ENCODE measurements at regions not wholly inside any gene's neighbourhood (a gene's known extent, or its start where the extent isn't known, plus 50 kb on each side); places are given as distances from the start of the nearest gene placed in this dataset.
"Not testable (repeated sequence)": the region's sequence is repeated elsewhere in the genome, so short reads cannot be mapped to it uniquely, and the experiment has no call there.

DNA sequence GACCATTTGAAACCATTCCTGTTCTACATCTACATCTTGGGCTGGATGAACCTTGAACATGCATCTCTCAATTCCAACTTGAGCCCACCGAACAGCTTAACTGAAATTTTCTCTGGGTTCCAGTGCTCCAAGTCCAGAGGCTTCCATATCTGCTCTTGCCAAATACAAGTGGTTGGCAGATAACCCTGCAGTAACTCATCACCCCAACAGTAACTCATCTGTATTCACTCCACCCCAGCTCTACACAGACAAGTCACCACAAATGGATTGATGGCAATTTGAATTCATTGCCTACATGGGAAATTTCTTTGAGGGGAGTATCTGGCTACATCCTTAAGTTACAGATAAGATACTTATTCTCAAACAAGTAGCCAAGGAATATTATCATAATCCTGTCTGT is 502.4 kb upstream of the TNP1 start:
- no peak for DNase-seq

DNA sequence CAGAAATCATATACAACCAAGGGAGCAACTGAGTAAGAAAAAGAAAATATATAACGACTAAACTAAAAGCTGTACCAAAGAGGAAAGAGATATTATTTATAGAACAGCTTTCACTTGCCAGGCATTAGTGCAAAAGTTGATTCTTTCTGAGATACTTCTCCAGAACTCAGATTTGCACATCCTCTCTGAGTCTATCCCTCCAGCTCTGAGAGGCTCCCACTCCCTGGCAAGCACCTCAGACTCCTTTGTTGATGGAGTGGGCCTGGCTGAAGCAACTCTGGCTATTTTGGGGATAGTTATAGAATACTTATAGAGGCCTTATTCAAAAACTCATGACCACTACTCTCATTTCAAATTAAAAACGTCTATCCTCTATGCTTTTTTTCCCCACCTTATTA is 501.6 kb upstream of the TNP1 start:
- no peak for DNase-seq

DNA sequence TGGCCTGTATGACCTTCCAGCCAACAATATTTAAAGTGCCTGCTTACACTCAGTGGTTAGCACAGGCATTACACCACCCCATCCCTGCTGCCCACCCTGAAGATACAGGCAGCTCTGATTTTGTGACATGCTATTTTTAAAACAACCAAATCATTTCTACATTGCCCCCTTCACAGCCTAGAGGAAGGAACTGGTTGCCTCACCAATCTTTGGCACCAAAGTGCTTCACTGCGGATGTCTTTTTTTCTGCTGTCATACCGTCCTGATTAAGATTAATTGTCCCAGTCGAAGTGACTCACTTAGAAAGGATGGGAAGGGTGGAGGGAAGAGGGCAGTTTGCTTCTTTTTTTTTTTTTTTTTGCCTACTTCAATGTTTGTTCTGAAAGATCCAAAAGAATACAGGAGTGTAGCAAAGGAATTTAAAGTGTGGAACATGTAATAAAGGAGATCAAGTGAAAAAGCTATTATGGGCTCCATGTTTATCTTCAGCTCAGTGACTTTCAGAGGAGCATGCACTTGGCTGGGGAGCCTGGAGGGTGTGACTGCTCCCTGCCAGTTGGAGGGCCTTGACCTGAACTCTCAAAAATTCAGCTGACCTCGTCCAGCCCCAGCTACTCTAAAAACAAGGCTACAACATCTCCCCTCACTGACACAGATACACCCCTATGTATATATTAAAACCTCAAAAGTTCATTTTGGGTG is 501.1 kb upstream of the TNP1 start:
- DNase-seq, result no peak

DNA sequence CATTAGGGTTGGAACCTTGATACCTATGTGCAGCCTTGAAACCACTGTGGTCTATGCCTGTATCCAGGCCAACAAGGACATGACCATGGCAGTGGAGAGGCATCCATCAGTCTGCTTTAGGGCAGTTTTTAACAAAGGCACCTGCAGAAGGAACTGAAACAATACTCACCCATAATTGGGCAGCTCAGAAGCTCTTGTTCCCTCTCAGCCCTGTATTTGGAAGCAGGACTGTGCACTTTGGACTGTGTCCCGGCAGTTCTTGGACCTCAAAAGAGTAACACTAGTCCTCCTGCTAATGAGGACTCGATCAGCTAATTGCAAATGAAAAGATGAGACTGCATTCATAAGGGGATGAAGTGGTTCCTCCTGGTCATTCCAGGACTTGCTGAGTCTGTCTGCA is 500.2 kb upstream of the TNP1 start:
- no peak for DNase-seq

DNA sequence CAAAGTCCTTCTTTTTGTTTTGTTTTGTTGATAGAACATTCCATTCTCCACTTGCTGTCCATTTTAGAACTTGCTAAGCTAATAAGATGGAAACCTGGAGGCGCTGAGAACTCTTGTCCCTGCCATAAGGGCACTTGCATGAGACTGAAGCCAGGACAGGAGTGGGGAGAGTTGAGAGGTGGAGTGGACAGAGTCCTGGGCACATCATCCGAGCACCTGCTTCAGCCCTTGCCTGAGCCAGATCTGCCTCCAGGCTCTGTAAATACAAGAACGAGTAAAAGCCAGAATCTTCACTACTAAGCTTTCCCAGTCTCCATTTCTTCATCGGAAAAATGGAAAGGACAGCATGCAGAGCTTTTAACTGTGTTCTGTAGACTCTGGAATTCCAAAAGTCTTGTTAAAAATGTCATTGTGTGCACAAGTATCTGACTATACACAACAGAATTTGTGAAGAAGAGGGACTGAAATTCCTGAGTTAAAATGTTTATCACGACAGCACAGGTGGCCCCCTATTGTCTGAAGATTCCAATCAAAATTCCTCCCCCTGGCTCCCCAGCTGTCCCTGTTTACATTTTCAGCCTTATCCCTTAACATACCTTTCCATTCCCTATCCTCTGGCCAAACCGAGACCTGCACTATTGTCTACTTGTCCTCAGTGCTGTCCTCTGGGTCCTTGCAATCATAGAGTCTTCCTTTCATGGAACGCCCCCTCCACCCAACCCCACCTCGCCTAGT is 498.2 kb upstream of the TNP1 start:
- DNase-seq, result no peak

DNA sequence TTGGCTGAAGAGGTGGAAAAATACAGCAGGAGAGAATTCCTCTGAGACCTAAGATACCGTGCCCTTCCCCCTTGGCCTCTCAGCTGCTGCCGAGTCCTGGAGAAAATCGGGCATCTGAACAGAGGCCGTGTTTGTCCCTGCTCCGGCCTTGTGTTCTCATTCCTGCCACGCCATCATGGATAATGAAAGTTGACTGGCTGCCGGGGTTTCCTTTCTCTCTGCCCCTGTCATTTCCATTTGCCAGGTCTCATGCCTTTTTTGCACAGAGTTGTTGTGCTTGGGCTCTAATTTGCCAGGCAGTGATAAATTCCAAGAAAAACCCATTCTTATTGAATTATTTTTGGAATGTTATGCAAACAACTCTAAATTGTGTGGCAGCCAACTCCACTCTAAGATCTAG is 496.9 kb upstream of the TNP1 start:
- no peak for DNase-seq

DNA sequence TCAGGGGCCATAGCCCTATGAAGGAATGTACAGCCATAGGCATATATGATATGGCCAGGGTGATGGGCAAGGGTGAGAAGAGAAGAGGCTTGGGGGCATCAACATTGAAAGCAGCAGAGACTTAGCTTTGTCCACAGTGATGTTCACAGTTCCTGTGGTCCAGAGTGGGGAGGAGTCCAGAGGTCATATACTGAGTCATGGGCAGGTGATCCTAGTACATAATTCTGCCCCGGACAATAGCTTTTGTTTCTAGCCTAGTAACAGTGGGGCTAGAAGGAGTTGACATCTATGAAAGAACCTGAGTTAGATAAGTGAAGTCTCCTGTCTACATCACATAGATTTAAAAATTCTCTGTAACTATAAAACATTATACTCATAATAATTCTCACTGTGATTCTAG is 496.3 kb upstream of the TNP1 start:
- DNase-seq, result no peak

DNA sequence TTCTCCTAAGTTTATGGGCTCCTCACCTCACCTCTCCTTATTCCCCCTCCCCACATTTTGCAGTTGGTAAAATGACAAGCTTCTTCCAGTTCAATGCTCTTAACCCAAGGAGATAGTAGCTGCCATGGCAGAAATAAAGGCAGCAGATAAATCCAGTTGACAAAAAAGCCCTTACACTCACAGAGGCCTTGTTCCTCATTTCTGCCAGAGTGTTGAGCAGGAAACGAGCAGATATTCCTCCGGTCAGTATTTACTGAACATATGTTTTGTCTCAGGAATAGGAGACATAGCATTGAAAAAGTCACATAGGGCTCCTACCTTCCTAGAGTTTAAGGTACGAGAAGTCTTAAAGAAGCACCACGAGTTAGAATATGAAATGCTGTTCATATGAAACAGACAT is 493.7 kb upstream of the TNP1 start:
- DNase-seq, result no peak

DNA sequence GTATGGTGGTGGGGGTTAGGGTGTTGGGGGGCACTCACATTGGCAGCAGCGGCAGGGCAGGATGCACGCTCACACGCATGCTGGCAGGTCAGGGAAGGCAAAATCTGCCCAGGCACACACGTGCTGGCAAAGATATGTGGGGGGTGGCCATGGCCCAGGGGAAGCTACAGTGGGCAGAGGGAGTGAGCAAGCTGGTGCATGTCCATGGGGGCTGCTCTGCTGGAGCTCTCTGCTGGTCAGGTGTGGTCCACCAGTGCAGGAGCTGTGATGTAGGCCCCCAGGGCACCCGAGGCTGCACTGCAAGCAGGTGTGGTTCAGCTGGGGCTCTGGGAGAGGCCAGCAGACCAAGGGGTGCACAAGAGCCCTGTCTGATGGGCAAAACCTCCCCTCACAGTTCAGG is 491.5 kb upstream of the TNP1 start:
- no peak for DNase-seq

DNA sequence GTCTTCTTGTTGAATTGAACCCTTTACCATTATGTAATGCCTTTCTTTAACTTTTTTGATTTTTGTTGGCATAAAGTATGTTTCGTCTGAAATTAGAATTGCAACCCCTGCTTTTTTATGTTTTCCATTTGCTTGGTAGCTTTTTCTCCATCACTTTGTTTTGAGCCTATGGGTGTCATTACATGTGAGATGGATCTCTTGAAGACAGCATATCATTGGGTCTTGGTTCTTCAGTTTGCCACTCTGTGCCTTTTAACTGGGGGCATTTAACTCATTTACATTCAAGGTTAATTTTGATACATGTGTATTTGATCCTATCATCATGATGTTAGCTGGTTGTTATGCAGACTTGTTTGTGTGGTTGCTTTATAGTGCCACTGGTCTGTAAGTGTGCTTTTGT is 489.4 kb upstream of the TNP1 start:
- DNase-seq, result no peak

DNA sequence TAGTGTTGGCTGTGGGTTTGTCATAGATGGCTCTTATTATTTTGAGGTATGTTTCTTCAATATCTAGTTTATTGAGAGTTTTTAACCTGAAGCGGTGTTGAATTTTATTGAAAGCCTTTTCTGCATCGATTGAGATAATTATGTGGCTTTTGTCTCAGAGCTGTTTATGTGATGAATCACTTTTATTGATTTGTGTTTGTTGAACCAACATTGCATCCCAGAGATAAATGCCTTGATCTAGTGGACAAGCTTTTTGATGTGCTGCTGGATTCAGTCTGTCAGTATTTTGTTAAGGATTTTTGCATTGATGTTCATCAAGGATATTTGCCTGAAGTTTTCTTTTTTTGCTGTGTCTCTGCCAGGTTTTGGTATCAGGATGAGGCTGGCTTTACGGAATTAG is 487.8 kb upstream of the TNP1 start:
- not testable (repeated sequence) for DNase-seq

DNA sequence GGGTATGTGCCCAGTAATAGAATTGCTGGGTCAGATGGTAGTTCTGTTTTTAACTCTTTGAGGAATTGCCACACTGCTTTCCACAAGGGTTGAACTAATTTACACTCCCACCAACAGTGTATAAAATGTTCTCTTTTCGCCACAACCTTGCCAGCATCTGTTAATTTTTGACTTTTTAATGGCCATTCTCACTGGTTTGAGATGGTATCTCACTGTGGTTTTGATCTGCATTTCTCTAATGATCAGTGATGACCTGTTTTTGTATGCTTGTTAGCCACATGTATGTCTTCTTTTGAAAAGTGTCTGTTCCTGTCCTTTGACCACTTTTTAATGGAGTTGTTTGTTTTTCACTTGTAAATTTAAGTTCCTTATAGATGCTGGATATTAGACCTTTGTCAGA is 486.2 kb upstream of the TNP1 start:
- not testable (repeated sequence) for DNase-seq

DNA sequence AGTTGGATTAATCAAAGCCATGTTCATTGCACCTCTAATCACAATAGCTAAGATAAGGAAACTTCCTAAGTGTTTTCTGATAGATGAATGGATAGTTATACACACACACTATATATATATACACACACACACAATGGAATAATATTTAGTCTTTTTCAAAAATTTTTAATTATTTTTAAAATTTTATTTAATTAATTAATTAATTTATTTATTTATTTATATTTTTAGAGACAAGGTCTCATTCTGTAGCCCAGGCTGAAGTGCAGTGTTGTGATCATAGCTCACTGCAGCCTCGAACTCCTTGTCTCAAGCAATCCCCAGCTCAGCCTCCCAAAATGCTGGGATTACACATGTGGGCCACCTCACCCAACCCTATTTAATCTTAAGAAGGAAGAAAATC is 481.0 kb upstream of the TNP1 start:
- DNase-seq, result no peak

DNA sequence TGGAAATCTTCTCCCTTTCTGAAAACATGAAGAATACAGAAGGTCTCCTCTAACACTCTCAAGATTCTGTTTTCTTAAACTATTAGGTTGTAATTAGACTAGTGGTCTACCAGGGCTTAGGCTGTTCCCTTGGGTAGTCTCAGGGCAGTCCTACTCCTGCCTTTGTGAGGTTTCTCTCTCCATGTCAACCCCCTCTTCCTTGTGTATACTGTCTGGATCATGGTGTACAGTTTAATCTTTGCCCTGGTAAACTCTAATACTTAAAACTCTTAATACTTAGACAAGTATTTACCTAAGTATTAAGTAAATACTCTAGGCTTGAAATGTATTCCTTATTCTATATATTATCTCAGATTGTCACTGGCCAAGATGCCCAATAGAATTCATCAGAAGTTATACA is 480.3 kb upstream of the TNP1 start:
- DNase-seq, result no peak

DNA sequence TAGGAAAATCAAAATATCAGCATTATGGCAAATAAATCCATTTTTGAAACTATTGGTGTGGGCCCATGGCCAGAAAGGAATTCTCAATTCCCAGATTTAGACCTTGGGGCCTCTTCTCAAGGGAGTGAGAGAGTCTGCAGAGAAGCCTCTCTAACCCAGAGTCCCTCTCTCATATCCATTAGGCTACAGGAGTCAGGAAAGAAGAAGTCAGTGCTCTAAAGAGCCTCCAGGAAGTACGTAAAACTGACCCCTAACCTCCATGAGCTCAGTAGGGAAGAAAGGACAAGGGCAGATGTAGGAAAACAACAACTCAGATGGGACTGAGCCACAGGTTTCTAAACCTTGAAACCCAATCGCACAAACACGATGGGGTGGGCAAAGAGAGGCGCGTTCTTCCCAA is 479.9 kb upstream of the TNP1 start:
- DNase-seq, result no peak

DNA sequence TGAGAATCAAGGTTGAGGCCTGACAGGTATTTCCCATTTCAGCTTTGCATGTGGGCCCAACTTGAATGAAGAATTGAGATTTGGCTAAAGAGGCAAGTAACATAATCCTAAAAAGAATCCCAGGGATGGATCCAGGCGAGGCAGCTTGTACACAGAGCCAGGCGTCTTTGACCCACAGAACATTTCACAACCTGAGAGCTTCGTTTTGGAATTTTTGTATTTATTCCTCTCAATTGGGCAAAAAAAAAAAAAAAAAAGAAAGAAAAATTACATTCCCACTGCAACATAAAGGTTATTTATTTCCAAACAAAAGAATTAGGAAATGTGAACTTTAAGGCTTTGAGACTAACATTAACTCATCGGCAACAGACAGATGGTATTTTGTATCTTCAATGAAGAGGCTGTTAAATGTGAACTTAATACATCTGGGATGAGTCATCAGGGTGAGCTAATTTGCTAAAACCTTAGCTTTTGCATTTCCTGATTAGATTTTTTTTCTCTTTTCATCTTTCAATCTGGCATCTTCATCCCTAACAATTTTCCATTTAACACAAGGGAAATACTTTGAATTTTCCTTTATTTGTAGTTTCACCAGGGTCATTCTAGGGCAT is 478.5 kb upstream of the TNP1 start:
- DNase-seq, result no peak

DNA sequence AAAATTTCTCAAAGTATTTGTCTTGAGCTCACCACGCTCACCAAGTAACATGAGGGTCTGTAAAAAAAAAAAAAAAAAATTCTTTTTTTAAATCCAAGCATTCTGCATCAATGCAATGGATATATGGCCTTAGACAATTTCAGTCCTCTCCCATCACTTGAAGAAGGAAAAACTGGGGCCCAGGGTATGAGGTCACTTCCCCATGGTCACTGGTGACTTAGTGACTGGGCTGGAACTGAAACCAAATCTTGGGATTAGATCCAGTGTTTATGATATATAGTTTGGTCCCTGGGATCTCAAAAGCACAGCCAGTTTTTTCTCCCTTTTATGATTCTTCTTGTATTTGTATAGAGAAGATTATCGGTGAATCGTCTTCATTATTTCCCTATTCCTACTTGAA is 477.9 kb upstream of the TNP1 start:
- no peak for DNase-seq

DNA sequence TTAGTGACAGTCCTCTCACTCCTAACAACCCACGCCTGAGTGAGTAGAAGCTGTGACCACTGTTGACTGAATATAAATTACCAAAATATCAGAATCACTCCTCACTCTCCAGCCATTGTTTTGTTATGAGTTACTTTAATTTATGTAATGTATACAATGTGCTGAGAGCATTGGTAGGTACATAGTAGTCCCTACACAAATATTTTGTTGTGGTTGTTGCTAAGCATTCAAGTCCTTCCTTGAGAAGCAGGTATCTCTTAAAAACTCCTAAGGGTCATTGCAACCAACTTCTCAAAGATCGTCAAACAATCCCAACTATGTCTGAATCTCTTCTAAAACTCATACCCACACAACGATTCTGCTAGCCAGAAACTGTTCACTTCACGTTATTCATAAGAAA is 476.8 kb upstream of the TNP1 start:
- DNase-seq, result no peak

DNA sequence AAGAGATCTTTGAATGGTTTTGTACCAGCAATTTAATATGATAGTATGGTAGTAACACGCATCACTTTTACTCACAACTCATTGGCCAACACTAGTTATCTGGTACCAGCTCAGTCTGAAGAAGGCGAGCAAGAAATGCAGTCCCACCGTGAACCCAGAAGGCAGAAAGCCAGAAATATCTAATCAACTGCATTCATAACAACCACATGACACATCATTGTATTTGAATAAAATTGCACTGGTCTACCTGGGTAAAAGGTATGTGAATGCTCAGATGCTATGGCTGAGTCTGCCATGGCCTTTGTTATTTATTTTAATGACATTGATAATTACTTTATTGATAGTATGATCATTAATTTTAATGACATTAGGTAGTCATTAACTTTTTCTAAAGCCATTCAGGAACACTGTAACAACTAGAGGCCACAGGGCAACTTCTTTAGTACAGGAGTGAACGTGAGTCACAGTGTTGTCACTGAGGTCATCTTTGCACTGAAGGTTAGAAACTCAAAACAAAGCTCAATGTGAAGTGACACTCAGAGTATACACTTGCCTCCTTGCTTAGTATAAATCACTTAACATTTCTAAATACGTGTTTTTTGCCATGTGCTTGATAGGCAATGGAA is 475.6 kb upstream of the TNP1 start:
- DNase-seq, result no peak

DNA sequence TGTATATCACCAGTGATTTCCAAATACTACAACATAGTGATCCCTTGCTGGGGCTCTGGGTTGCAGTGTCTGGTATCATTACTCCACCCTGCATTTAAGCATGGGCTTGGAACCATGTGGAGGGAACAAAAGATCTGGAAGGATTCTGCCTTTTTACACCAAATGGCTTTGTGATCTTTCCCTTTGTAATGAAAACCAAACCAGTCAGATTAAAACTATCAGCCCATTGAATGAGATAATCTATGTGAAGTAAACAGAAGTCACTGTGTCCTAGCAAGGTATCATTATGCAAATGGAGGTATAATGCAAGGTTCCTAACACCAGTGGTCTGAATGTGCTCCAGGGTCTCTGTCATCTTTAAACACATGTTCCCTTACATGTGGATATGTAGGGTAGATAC is 474.7 kb upstream of the TNP1 start:
- no peak for DNase-seq

DNA sequence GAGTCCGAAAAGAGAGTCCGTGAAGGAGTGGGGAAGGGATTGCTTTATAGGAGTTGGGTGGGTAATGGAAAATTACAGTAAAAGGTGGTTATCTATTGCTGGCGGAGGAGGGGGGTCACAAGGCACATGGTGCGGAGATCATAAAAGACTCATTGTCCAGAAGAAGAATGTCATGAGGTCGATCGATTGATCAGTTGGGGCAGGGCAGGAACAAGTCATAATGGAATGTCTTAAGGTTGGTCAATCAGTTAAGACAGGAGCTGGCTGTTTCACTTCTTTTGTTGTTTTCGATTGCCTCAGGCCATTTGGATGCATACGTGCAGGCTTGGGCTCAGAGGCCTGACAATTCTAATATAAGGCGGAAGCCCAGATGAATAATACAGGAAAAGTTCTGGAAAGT is 473.0 kb upstream of the TNP1 start:
- DNase-seq, result no peak

DNA sequence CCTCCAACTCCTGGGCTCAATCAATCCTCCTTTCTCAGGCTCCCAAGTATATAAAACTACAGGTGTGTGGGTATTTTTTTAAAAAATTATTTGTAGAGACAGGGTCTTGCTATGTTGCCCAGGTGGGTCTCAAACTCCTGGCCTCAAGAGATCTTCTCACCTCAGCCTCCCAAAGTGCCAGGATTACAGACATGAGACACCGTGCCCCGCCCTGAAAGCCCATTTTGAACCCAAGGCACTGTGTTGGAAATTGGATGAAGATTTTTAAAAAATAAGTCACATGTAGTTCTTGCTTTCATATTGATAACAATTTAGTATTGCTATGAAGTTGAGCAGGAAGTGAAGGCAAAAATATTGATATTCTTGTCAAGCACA is 472.5 kb upstream of the TNP1 start:
- no peak for DNase-seq

DNA sequence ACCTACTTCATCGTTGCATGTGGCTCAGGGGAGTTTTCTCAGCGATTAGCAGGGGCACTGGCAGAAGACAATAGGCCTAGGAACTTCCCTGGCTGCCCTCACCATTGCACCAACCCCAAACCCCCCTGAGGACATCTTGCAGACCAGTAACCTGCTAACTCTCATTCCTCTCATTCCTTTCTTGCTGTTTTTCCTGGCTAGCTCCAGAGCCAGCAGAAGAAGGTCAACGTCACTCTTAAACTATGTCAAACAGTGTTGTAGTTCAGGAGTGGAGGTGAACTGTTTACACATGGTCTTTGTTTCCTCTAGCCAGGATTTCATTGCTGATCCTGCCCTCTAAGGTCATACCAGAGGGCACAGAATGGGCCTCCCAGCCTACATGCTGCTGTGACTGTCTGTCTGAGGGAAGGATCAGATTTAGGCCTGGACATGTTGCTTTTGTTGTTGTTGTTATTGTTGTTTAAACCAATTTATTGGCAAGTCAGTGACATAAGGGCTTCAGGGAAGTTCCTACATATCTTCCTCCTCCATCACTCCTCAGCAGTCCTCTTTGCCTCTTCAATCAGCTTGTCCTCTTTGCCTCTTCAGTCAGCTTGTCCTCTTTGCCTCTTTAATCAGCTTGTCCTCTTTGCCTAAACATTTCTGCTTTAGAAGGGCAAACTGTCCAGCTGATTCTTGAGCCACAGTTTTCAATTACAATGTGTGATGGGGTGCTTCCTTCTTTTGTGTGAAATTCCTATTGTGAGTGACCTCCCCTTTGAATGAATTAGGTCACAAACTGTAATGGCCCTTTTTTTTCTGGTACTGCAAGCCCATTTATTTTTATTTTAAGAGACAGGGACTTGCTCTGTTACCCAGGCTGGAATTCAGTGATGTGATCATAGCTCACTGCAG is 471.9 kb upstream of the TNP1 start:
- no peak for DNase-seq
